ENCODE measurements at regions not wholly inside any gene's neighbourhood (a gene's known extent, or its start where the extent isn't known, plus 50 kb on each side); places are given as distances from the start of the nearest gene placed in this dataset.

DNA sequence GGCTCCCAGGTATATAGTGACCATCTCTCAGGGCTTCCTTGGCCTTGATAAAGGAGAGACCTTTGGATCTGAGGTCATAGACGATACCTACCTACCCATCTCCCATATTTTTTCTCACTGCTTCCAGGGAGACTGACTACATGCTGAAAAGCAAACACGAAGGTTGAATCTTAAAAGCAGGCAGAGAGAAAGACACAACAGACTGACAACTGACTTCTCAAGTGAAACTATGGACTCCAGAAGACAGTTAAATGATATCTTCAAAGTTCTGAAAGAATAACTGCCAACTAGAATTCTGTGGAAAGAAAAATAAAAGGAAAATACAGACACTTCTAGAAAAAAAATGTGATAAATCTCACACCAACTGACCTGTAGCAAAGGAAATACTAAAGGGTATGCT, 76.5 kb upstream of the HAAO start:
- H3K4me3 ChIP-seq (ENCODE audit: low read depth, low read length): no peak overlapping the region
- TF ChIP-seq CTCF (IDR thresholded peaks at IDR 0.05; ENCODE audit: insufficient read depth, low read length): no peak
- DNase-seq (ENCODE audit: low read depth): no peak

DNA sequence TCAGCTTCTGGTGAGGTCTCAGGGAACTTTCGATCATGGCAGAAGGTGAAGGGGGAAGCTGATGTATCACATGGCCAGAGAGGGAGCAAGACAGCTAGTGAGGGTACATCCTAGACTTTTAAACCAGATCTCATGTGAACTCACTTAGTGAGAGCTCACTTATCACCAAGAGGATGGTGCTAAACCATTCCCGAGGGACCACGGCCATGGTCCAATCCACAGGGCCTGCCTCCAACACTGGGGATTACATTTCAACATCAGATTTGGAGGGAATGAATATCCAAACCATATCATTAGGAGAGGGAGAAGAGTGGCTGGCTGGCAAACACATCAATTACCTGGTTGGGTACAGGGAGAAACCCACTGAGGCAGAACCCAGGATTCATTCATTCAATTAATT, 75.7 kb upstream of the HAAO start:
- no peak for TF ChIP-seq CTCF (IDR thresholded peaks at IDR 0.05; ENCODE audit: insufficient read depth, low read length)
- DNase-seq (ENCODE audit: low read depth): no peak
- no peak overlapping the region for H3K4me3 ChIP-seq (ENCODE audit: low read depth, low read length)

DNA sequence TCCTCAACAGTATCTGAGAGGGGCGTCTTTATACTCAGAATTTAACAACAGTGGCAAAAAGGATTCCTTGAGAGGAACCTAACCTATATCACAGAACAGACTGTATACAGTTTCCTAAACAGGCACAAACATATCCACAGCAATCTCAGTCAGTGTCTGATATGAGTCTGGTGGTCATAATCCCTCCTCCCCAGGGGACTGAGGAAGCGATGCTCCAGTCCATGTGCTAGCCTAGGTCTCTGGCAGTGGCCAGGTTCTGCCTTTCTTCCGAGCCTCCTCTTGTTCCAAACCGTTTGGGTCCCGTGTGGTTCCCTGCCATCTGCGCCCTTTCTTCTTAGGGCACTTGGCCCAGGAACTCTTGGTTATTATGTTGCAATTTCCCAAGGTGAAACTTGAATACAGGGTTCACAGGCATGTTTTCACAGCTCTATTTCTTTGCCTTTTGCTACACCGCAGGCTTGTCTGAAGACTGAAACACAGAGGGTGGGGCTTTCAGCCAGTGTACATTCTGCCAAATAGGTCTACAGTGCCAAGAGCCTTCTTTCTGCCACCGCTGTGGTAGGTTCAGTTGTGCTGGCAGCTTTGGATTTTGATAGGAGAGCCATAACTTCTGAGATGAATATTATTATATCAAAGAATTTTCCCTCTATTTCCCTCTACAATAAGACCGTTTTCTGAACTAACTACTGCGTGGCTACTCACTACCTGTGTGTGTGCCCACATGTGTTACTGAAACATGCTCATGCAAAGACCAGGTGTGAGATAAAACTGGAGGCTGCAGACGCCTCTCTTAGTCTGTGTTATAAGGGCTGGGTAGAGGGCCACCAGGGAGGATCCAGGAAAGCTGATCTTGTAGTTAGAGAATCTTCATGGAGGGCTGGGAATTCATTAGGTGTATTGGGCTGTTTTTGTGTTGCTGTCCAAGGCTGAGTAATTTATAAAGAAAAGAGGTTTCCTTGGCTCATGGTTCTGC, 75.0 kb upstream of the HAAO start:
- H3K4me3 ChIP-seq (ENCODE audit: low read depth, low read length): no peak overlapping the region
- TF ChIP-seq CTCF (IDR thresholded peaks at IDR 0.05; ENCODE audit: insufficient read depth, low read length): no peak
- peak; percentile 56 for DNase-seq (ENCODE audit: low read depth)

DNA sequence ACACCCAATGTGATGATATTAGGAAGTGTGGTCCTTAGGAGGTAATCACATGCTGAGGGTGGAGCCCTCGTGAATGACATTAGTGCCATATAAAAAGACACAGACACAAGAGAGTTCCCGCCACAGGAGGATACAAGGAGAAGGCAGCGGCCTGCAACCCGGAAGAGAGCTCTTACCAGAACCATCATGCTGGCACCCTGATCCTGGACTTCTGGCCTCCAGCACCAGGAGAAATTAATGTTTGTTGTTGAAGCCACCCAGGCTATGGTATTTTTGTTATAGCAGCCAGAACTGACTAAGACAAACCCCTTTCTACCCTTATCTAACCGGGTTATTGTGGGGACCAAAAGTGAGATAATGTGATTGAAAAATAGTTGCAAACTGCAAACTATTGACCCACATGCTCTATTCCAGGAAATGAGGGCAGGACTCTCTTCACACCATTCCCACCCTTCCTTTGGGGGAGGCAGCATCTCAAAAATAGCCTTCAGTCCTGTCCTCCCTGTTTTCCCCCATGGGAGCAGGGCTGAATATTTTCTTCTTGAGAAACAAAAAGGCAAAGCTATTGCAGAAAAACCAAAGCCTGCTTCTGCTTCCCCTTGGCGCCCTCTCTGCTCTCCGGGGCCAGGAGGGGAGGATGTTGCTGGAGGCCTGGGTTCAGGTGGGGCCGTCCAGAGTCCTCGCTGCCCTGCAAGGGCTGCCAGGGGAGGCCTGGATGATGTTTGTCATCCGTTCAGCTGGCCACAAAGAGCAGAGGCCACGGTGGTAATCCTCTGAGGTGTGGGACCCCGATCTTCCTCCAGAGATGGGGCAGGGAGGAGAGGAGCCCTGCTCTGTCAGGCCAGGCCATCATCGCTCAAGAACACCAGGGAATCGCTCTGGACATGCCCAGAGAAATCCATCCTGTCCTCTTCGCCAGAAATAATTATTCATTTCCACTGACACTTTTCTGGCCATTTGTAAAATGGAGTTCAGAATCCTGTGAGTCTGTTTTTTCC, 73.8 kb upstream of the HAAO start:
- peak; percentile 88 for DNase-seq (ENCODE audit: low read depth)
- TF ChIP-seq CTCF (IDR thresholded peaks at IDR 0.05; ENCODE audit: insufficient read depth, low read length): no peak
- no peak overlapping the region for H3K4me3 ChIP-seq (ENCODE audit: low read depth, low read length)

- TF ChIP-seq CTCF (IDR thresholded peaks at IDR 0.05; ENCODE audit: insufficient read depth, low read length): no peak
- no peak overlapping the region for H3K4me3 ChIP-seq (ENCODE audit: low read depth, low read length)
- DNase-seq (ENCODE audit: low read depth): no peak
Measured at GRCh38 chr2:42864641-42865280, 72.4 kb upstream of the HAAO start.

DNA sequence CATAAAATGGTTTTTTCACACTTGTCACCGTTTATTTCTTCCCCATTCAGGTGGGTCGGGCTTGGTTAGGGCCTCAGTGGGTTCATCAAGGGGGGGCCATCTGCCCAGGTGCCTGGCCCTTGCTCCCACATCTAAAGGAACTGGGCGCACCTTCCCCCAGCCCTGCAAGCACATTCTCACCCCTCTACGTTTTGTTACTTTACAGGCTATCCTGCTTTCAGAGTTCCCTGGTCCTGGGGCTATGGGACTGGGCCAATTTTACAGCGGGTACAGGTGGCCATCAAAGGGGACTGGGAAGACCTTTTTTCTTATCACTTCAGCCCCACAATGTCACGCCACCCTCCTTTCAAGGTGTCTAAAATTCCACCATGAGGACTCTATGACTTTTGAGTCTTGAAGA, 71.8 kb upstream of the HAAO start:
- no peak for TF ChIP-seq CTCF (IDR thresholded peaks at IDR 0.05; ENCODE audit: insufficient read depth, low read length)
- no peak overlapping the region for H3K4me3 ChIP-seq (ENCODE audit: low read depth, low read length)
- no peak for DNase-seq (ENCODE audit: low read depth)

Data from fibroblast of the aortic adventitia (primary cell).